ENCODE measurements at regions not wholly inside any gene's neighbourhood (a gene's known extent, or its start where the extent isn't known, plus 50 kb on each side); places are given as distances from the start of the nearest gene placed in this dataset.

DNA sequence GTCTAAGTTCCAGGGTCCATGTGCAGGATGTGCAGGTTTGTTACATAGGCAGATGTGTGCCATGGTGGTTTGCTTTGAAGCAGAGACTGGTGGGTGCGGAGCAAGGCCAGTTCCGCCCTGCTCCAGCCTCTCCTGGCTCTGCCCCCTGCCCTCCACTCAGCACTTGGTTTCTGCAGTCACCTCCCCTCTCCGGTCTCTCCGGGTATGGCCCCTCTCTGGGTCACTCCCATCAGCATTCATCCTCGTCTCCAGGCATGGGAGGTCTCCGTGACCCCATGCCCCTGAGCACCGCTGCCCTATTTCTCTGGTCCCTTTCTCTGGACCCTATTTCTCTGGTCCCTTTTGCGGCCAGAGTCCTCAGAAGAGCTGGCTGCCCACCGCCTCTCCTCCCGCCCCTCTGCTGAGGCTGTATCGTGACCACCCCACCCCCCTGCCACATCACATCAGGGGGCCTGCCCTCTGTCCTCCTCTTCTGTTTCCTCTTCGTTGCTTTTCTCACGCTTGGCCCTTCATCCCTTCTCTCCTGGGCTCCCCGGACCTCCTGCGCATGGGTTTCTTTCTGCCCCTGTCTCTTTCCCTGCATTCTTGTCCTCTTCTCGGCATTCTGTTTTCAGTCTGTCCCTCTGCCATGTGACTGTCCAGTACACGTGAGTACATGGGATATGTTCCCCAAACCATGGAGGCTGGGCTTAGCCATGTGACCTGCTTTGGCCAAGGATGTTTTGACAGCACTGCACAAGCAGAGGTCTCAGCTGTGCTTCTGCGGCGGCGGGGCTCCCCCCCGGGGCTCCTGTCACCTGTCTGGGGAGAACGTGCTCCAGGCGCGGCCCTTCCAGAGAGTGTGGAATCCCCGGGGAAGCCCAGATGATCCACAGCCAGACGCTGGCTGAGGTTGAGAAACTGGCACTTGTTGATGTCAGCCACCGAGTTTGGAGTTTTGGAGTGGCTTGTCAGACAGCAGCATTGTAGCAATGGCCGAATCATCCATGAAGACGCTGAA, 54.4 kb upstream of the C1orf174 start:
- H3K27me3 ChIP-seq (ENCODE audit: control insufficient read depth, insufficient read depth, low read length) = peaks cover 5% of the 10 kb centered on the region
- 26% methylated on average over 28 of the region's 29 CpGs for WGBS (ENCODE audit: insufficient coverage)
- H3K4me3 ChIP-seq (ENCODE audit: low read depth, low read length) = no peak overlapping the region
- DNase-seq (ENCODE audit: low read depth in 4 of 6, low spot score in 6 of 6) = no peak
- no peaks in the 10 kb centered on the region for H3K36me3 ChIP-seq (ENCODE audit: control insufficient read depth, insufficient read depth, low read length)
- no peaks in the 10 kb centered on the region for H3K9me3 ChIP-seq (ENCODE audit: control insufficient read depth, insufficient read depth, low read length)
- peaks cover 3% of the 10 kb centered on the region for H3K4me1 ChIP-seq (ENCODE audit: control insufficient read depth, insufficient read depth, low read length)
- H3K27ac ChIP-seq (ENCODE audit: low read depth, low read length) = no peak overlapping the region

DNA sequence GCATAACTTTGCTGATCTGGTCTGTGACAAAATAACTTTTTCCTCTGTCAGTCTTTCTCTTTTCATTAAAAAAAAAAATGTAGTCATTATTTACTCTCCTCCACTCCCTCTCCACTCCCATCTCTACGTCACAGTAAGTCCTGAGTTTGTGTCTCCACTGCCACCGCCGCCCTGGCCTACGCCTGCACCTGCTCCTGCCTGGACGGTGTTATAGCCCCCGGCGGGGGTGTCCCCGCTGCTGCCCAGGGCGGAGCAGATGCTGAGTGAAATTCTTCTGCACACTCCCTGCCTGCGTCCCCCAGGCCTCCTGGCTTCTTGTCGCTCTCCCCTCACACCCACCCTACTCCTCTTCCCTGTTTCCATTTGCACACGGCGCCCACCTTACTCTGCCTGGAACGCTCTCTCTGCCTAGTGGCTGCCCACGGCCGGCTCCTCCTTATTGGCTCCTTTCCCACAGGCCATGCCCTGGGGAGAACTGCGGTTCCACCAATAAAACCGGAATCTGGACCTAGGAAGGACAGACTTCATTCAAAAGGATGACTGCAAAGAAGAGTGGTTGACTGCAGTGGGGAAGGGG, 55.2 kb upstream of the C1orf174 start:
- H3K36me3 ChIP-seq (ENCODE audit: control insufficient read depth, insufficient read depth, low read length) = no peaks in the 10 kb centered on the region
- H3K27ac ChIP-seq (ENCODE audit: low read depth, low read length) = no peak overlapping the region
- no peaks in the 10 kb centered on the region for H3K9me3 ChIP-seq (ENCODE audit: control insufficient read depth, insufficient read depth, low read length)
- DNase-seq (ENCODE audit: low read depth in 4 of 6, low spot score in 6 of 6) = no peak
- no peak overlapping the region for H3K4me3 ChIP-seq (ENCODE audit: low read depth, low read length)
- WGBS (ENCODE audit: insufficient coverage) = 44% methylated on average over 18 of the region's 18 CpGs
- H3K27me3 ChIP-seq (ENCODE audit: control insufficient read depth, insufficient read depth, low read length) = peaks cover 5% of the 10 kb centered on the region
- peaks cover 3% of the 10 kb centered on the region for H3K4me1 ChIP-seq (ENCODE audit: control insufficient read depth, insufficient read depth, low read length)

DNA sequence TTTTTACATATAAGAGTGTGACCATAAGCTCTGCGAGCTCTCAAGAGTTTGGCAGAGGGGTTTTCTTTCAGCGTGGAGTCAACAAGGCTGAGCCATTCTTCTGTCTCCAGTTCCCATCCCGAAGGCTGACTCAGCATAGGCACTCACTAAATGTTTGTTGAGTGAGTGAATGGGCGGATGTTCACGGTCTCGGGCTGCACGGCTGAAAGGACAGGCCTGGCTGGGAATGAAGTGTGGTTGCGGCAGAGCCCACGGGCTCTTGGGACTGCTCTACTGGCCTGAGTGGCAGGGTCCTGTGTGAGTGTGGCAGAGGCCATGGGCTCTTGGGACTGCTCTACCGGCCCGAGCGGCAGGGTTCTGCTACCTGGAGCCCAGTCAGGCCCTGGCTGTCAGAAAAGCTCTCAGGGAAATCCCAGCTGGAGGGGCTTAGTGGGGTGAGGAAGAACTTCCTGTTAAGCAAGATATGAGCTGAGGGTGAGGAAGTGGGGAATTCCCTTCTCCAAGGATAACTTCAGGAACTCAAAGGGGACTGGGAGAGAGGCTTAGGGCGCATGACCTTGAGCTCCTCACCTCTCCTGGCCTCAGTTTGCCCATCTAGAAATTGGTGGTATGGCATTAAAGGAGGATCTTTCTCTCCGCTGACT, 56.6 kb upstream of the C1orf174 start:
- no peak for DNase-seq (ENCODE audit: low read depth in 4 of 6, low spot score in 6 of 6)
- H3K27ac ChIP-seq (ENCODE audit: low read depth, low read length) = no peak overlapping the region
- H3K36me3 ChIP-seq (ENCODE audit: control insufficient read depth, insufficient read depth, low read length) = no peaks in the 10 kb centered on the region
- 67% methylated on average over 10 of the region's 14 CpGs for WGBS (ENCODE audit: insufficient coverage)
- H3K4me3 ChIP-seq (ENCODE audit: low read depth, low read length) = no peak overlapping the region
- H3K9me3 ChIP-seq (ENCODE audit: control insufficient read depth, insufficient read depth, low read length) = no peaks in the 10 kb centered on the region
- H3K4me1 ChIP-seq (ENCODE audit: control insufficient read depth, insufficient read depth, low read length) = peaks cover 3% of the 10 kb centered on the region
- peaks cover 5% of the 10 kb centered on the region for H3K27me3 ChIP-seq (ENCODE audit: control insufficient read depth, insufficient read depth, low read length)

DNA sequence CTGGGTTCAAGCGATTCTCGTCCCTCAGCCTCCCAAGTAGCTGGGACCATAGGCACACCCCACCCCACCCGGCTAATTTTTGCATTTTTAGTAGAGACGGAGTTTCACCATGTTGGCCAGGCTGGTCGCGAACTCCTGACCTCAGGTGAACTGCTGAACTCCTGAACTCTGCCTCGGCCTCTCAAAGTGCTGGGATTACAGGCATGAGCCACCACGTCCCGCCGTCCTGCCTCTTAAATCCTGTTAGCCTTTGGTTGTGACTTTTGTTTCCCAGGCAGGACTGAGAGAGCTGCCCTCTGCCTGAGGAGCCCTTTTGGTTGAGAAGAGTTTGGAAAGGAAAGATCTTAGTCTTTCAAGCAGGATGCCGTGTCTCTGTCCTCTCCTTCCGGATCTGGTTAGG, 59.3 kb upstream of the C1orf174 start:
- Histone ChIP-seq H3K27me3 (ENCODE audit: control insufficient read depth, insufficient read depth, low read length) (peaks cover 2% of the 10 kb centered on the region), H3K4me1 (ENCODE audit: control insufficient read depth, insufficient read depth, low read length) (peaks cover 2% of the 10 kb centered on the region), H3K9me3 (ENCODE audit: control insufficient read depth, insufficient read depth, low read length) (no peaks in the 10 kb centered on the region), H3K4me3 (ENCODE audit: low read depth, low read length) (no peak overlapping the region), H3K27ac (ENCODE audit: low read depth, low read length) (no peak overlapping the region), H3K36me3 (ENCODE audit: control insufficient read depth, insufficient read depth, low read length) (no peaks in the 10 kb centered on the region)
- 63% methylated on average over 11 of the region's 12 CpGs for WGBS (ENCODE audit: insufficient coverage)
- no peak for DNase-seq (ENCODE audit: low read depth in 4 of 6, low spot score in 6 of 6)

DNA sequence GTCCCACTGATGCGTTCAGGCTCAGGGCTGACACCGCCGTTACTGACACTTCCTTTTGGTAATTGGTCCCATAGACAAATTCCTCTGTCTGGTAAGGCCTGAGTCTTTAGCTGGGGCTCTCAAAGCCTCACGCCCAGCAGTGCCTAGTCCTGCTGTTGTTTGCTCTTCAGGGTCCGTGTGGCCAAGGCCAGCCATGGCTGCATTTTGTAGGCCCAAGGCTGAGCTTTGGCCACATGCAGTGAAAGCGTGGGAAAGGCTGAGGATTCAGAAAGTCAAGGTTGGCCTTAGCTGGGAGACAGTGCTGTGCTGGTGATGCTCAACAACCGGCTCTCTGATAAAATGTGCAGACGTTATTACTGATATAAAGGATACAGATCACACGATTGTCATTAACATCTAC, 63.5 kb upstream of the C1orf174 start:
- Histone ChIP-seq H3K9me3 (ENCODE audit: control insufficient read depth, insufficient read depth, low read length) (peaks cover 4% of the 10 kb centered on the region), H3K36me3 (ENCODE audit: control insufficient read depth, insufficient read depth, low read length) (no peaks in the 10 kb centered on the region), H3K4me3 (ENCODE audit: low read depth, low read length) (no peak overlapping the region), H3K27me3 (ENCODE audit: control insufficient read depth, insufficient read depth, low read length) (no peaks in the 10 kb centered on the region), H3K4me1 (ENCODE audit: control insufficient read depth, insufficient read depth, low read length) (no peaks in the 10 kb centered on the region), H3K27ac (ENCODE audit: low read depth, low read length) (no peak overlapping the region)
- DNase-seq (ENCODE audit: low read depth in 4 of 6, low spot score in 6 of 6) = no peak
- WGBS (ENCODE audit: insufficient coverage) = 74% methylated on average over 6 of the region's 9 CpGs

DNA sequence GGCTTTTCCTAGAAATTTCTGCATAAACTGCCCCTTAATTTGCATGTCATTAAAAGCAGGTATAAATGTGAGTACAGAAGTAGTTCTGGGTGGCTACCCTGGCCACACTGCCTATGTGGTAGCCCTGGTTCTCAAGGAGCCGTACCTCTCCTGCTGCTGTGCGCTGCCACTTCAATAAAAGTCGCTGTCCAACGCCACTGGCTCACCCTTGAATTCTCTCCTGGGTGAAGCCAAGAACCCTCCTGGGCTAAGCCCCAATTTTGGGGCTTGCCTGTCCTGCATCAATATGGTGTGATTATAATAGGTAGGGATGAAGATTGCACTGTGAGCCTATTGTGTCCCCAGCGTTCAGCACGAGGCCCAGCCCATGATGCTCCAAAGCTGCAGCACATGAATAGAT, 65.6 kb upstream of the C1orf174 start:
- WGBS (ENCODE audit: insufficient coverage) = 94% methylated on average over 6 of the region's 6 CpGs
- Histone ChIP-seq H3K36me3 (ENCODE audit: control insufficient read depth, insufficient read depth, low read length) (no peaks in the 10 kb centered on the region), H3K27me3 (ENCODE audit: control insufficient read depth, insufficient read depth, low read length) (no peaks in the 10 kb centered on the region), H3K4me1 (ENCODE audit: control insufficient read depth, insufficient read depth, low read length) (no peaks in the 10 kb centered on the region), H3K4me3 (ENCODE audit: low read depth, low read length) (no peak overlapping the region), H3K27ac (ENCODE audit: low read depth, low read length) (no peak overlapping the region), H3K9me3 (ENCODE audit: control insufficient read depth, insufficient read depth, low read length) (peaks cover 4% of the 10 kb centered on the region)
- DNase-seq (ENCODE audit: low read depth in 4 of 6, low spot score in 6 of 6) = no peak

DNA sequence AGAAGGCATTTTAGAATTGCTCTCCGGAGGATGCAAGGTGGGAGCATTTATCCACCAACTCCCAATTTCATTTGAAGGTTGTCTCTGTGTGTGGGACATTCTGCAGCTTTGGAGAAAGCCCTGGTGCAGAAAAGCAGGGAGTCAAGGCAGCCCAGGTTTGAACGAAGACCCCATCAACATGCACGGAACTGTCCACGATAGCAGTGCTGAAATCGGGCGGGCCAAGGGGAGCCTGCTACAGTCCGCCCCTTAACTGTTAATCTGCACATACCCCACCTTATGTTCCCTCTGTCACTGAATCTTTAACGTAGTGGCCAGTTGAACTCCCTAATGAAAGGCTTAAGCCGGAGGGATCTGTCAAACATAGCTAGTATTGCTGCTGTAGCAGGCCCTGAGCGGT, 68.8 kb upstream of the C1orf174 start:
- WGBS (ENCODE audit: insufficient coverage) = 46% methylated on average over 8 of the region's 10 CpGs
- H3K36me3 ChIP-seq (ENCODE audit: control insufficient read depth, insufficient read depth, low read length) = no peaks in the 10 kb centered on the region
- no peak for DNase-seq (ENCODE audit: low read depth in 4 of 6, low spot score in 6 of 6)
- H3K4me1 ChIP-seq (ENCODE audit: control insufficient read depth, insufficient read depth, low read length) = no peaks in the 10 kb centered on the region
- H3K4me3 ChIP-seq (ENCODE audit: low read depth, low read length) = no peak overlapping the region
- H3K27me3 ChIP-seq (ENCODE audit: control insufficient read depth, insufficient read depth, low read length) = no peaks in the 10 kb centered on the region
- no peak overlapping the region for H3K27ac ChIP-seq (ENCODE audit: low read depth, low read length)
- peaks cover 4% of the 10 kb centered on the region for H3K9me3 ChIP-seq (ENCODE audit: control insufficient read depth, insufficient read depth, low read length)

DNA sequence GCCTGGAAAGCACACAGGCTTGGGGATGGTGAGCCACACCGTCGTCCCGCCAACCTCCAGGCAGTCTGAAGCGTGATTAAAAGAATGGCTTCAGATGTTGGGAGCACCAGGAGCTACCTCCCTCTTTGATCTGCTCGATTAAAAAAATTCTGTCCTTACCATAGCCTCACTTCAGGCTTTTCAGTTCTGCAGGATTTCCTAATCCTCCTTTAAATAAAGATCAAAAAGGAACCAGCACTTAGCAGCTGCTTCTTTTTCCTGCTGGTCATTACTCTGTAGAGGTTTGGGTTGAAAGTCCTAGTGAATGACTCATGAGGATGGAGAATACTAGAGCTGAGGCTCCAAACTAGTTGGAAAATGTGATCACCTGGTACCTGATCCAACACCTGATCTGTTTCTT, 71.9 kb upstream of the C1orf174 start:
- H3K9me3 ChIP-seq (ENCODE audit: control insufficient read depth, insufficient read depth, low read length) = no peaks in the 10 kb centered on the region
- no peak overlapping the region for H3K27ac ChIP-seq (ENCODE audit: low read depth, low read length)
- no peaks in the 10 kb centered on the region for H3K4me1 ChIP-seq (ENCODE audit: control insufficient read depth, insufficient read depth, low read length)
- H3K27me3 ChIP-seq (ENCODE audit: control insufficient read depth, insufficient read depth, low read length) = no peaks in the 10 kb centered on the region
- no peaks in the 10 kb centered on the region for H3K36me3 ChIP-seq (ENCODE audit: control insufficient read depth, insufficient read depth, low read length)
- no peak for DNase-seq (ENCODE audit: low read depth in 4 of 6, low spot score in 6 of 6)
- WGBS (ENCODE audit: insufficient coverage) = 63% methylated on average over 4 of the region's 5 CpGs
- no peak overlapping the region for H3K4me3 ChIP-seq (ENCODE audit: low read depth, low read length)

DNA sequence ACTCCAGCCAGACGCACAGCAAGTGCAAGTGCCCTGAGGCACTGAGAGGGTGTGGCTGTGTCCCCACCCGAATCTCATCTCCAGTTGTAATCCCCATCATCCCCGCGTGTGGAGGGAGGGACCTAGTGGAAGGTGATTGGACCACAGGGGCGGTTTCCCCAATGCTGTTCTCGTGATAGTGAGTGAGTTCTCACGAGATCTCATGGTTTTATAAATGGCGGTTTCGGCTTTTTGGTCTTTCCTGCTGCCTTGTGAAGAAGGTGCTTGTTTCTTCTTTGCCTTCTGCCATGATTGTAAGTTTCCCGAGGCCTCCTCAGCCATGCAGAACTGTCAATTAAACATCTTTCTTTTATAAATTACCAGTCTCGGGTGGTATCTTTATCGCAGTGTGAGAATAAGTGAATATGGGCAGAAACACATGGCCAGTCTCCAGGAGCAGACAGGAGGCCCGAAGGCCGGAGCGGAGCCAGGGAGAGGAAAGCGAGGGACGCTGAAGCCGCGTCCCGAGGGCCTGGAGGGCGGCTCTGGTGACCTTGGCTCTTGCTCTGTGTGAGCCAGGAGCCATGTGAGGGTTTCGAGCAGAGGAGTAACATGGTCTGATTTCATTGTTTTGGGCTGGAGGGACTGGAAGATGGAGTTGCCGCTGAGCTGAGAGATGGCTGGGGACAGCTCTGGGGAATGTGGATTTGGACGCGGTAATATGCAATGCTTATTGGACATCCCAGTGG, 76.0 kb upstream of the C1orf174 start:
- DNase-seq (ENCODE audit: low read depth in 4 of 6, low spot score in 6 of 6) = no peak
- H3K27me3 ChIP-seq (ENCODE audit: control insufficient read depth, insufficient read depth, low read length) = no peaks in the 10 kb centered on the region

More for the DNA sequence above, 76.0 kb upstream of the C1orf174 start:
- H3K27ac ChIP-seq (ENCODE audit: low read depth, low read length) = no peak overlapping the region
- H3K9me3 ChIP-seq (ENCODE audit: control insufficient read depth, insufficient read depth, low read length) = no peaks in the 10 kb centered on the region
- WGBS (ENCODE audit: insufficient coverage) = 87% methylated on average over 14 of the region's 25 CpGs
- no peaks in the 10 kb centered on the region for H3K36me3 ChIP-seq (ENCODE audit: control insufficient read depth, insufficient read depth, low read length)
- peaks cover 10% of the 10 kb centered on the region for H3K4me1 ChIP-seq (ENCODE audit: control insufficient read depth, insufficient read depth, low read length)
- H3K4me3 ChIP-seq (ENCODE audit: low read depth, low read length) = no peak overlapping the region

Measured in spinal cord (tissue), 9 donors.